KMS-11 (cell line): ENCODE measurements at regions not wholly inside any gene's neighbourhood (a gene's known extent, or its start where the extent isn't known, plus 50 kb on each side); places are given as distances from the start of the nearest gene placed in this dataset.

Source experiments
- H2AFZ ChIP-seq: fragments of 200-600 bp; sonication (generic); 2 replicates; pipeline ENCODE4 v1.6.1; 2016; ENCODE audit warnings: antibody characterized with exemption, mixed run types, low read depth
- H3K27ac ChIP-seq: fragments of 200-600 bp; sonication (generic); 2 replicates; pipeline ENCODE4 v1.6.1; 2016; ENCODE audit warnings: mild to moderate bottlenecking, mixed run types
- H3K27me3 ChIP-seq: fragments of 200-600 bp; sonication (generic); 2 replicates; pipeline ENCODE4 v1.6.1; 2017; ENCODE audit warnings: mild to moderate bottlenecking, low read depth, mixed run types, moderate library complexity; ENCODE audit not compliant: insufficient read depth
- H3K36me3 ChIP-seq: fragments of 200-600 bp; sonication (generic); 2 replicates; pipeline ENCODE4 v1.6.1; 2017; ENCODE audit warnings: mild to moderate bottlenecking, mixed run types; ENCODE audit not compliant: insufficient read depth
- H3K4me1 ChIP-seq: fragments of 200-600 bp; sonication (generic); 2 replicates; pipeline ENCODE4 v1.6.1; 2016; ENCODE audit warnings: mild to moderate bottlenecking, low read depth, mixed run types; ENCODE audit not compliant: poor library complexity, severe bottlenecking
- H3K4me2 ChIP-seq: fragments of 200-600 bp; sonication (generic); 2 replicates; pipeline ENCODE4 v1.7.0; 2016; ENCODE audit warnings: mild to moderate bottlenecking, mixed run types
- H3K4me3 ChIP-seq: fragments of 200-600 bp; sonication (generic); IDR thresholded peaks from 2 replicates; pipeline ENCODE4 v1.6.1; 2017; ENCODE audit warnings: low read depth, low read length, mixed read lengths; ENCODE audit not compliant: insufficient read depth
- H3K79me2 ChIP-seq: fragments of 200-600 bp; sonication (generic); 2 replicates; pipeline ENCODE4 v1.6.1; 2016; ENCODE audit warnings: low read depth, mixed run types; ENCODE audit not compliant: insufficient read depth
- H3K9ac ChIP-seq: fragments of 200-600 bp; sonication (generic); 2 replicates; pipeline ENCODE4 v1.6.1; 2016; ENCODE audit warnings: mild to moderate bottlenecking, mixed run types
- H4K20me1 ChIP-seq: fragments of 200-600 bp; sonication (generic); 2 replicates; pipeline ENCODE4 v1.6.1; 2016; ENCODE audit warnings: mild to moderate bottlenecking, mixed run types; ENCODE audit not compliant: insufficient read depth
- CTCF ChIP-seq: fragments of 200-600 bp; sonication (generic); conservative IDR thresholded peaks from 2 replicates; pipeline ENCODE4 v1.6.1; 2017; ENCODE audit warnings: low read depth, mild to moderate bottlenecking, antibody characterized with exemption, low read length, moderate library complexity, mixed read lengths

- Histone ChIP-seq H3K4me3 (no peak overlapping the region), H3K4me2 (no peak overlapping the region)
- no peak for TF ChIP-seq CTCF
These were observed 57.3 kb upstream of the PCDH8 start for GRCh38 chr13:52905701-52906100.

GRCh38 chr13:52903320-52903719, 54.9 kb upstream of the PCDH8 start:
- TF ChIP-seq CTCF, result no peak
- Histone ChIP-seq H3K4me1 (no peaks in the 10 kb centered on the region), H3K9ac (no peak overlapping the region), H3K4me3 (no peak overlapping the region), H3K27me3 (no peaks in the 10 kb centered on the region), H3K4me2 (no peak overlapping the region), H3K79me2 (no peaks in the 10 kb centered on the region), H4K20me1 (no peaks in the 10 kb centered on the region), H3K36me3 (no peaks in the 10 kb centered on the region), H3K27ac (no peak overlapping the region), H2AFZ (no peak overlapping the region)

More at GRCh38 chr13:52905701-52906100, 57.3 kb upstream of the PCDH8 start:
- H3K27ac ChIP-seq, result no peak overlapping the region
- H3K36me3 ChIP-seq, result no peaks in the 10 kb centered on the region
- no peak overlapping the region for H3K9ac ChIP-seq
- H2AFZ ChIP-seq, result no peak overlapping the region
- H3K79me2 ChIP-seq, result no peaks in the 10 kb centered on the region
- H4K20me1 ChIP-seq, result no peaks in the 10 kb centered on the region
- H3K4me1 ChIP-seq, result no peaks in the 10 kb centered on the region
- no peaks in the 10 kb centered on the region for H3K27me3 ChIP-seq

GRCh38 chr13:52899206-52899605, 50.8 kb upstream of the PCDH8 start:
- Histone ChIP-seq H3K27me3 (no peaks in the 10 kb centered on the region), H3K79me2 (no peaks in the 10 kb centered on the region), H3K36me3 (no peaks in the 10 kb centered on the region), H3K4me2 (no peak overlapping the region), H3K9ac (no peak overlapping the region), H2AFZ (no peak overlapping the region), H4K20me1 (no peaks in the 10 kb centered on the region), H3K4me3 (no peak overlapping the region), H3K4me1 (no peaks in the 10 kb centered on the region), H3K27ac (no peak overlapping the region)
- no peak for TF ChIP-seq CTCF
